Caki2 (cell line): ENCODE measurements at regions not wholly inside any gene's neighbourhood (a gene's known extent, or its start where the extent isn't known, plus 50 kb on each side); places are given as distances from the start of the nearest gene placed in this dataset.

Source experiments
- DNase-seq: peaks from one replicate; pipeline ENCODE4 v3.0.0-alpha.2; 2015; ENCODE audit warnings: low read depth
- in situ Hi-C: cut with HindIII; loops from 2 replicates; pipeline ENCODE4 v1.10.0; 2016; ENCODE audit warnings: low sequenced_read_pairs, low pct_unique_long_range_greater_than_20kb, mixed read lengths

GRCh38 chr14:29454026-29454693, 473.5 kb downstream of the PRKD1 start:
- no peak for DNase-seq
- in situ Hi-C loops = no loop called here

GRCh38 chr14:29458547-29458946, 469.1 kb downstream of the PRKD1 start:
- in situ Hi-C loops = no loop called here
- DNase-seq = no peak

GRCh38 chr14:29459531-29459930, 468.1 kb downstream of the PRKD1 start:
- in situ Hi-C loops = no loop called here
- no peak for DNase-seq

- in situ Hi-C loops = no loop called here
- DNase-seq = no peak
These were observed 467.6 kb downstream of the PRKD1 start for GRCh38 chr14:29459969-29460560.

- in situ Hi-C loops = no loop called here
- DNase-seq = no peak
These were observed 466.5 kb downstream of the PRKD1 start for GRCh38 chr14:29461101-29461500.

GRCh38 chr14:29461506-29461905, 466.1 kb downstream of the PRKD1 start:
- DNase-seq = no peak
- in situ Hi-C loops = no loop called here

- DNase-seq = peak; percentile 18
- in situ Hi-C loops = no loop called here
These were observed 465.3 kb downstream of the PRKD1 start for GRCh38 chr14:29462321-29462720.

GRCh38 chr14:29462772-29463171, 464.9 kb downstream of the PRKD1 start:
- in situ Hi-C loops = no loop called here
- DNase-seq = no peak

- in situ Hi-C loops = no loop called here
- DNase-seq = no peak
These were observed 463.8 kb downstream of the PRKD1 start for GRCh38 chr14:29463727-29464395.

GRCh38 chr14:29465095-29465494, 462.6 kb downstream of the PRKD1 start:
- in situ Hi-C loops = no loop called here
- no peak for DNase-seq

GRCh38 chr14:29475641-29476040, 452.0 kb downstream of the PRKD1 start:
- in situ Hi-C loops = no loop called here
- DNase-seq = no peak

- in situ Hi-C loops = no loop called here
- no peak for DNase-seq
These were observed 441.5 kb downstream of the PRKD1 start for GRCh38 chr14:29486132-29486531.

- in situ Hi-C loops = no loop called here
- DNase-seq = no peak
These were observed 437.7 kb downstream of the PRKD1 start for GRCh38 chr14:29489911-29490425.

GRCh38 chr14:29493849-29494248, 433.8 kb downstream of the PRKD1 start:
- no peak for DNase-seq
- in situ Hi-C loops = no loop called here

GRCh38 chr14:29494312-29494711, 433.3 kb downstream of the PRKD1 start:
- no peak for DNase-seq
- in situ Hi-C loops = no loop called here

- in situ Hi-C loops = no loop called here
- no peak for DNase-seq
These were observed 423.7 kb downstream of the PRKD1 start for GRCh38 chr14:29503903-29504302.

- in situ Hi-C loops = no loop called here
- no peak for DNase-seq
These were observed 409.3 kb downstream of the PRKD1 start for GRCh38 chr14:29518335-29518734.

- peak; percentile 4 for DNase-seq
These were observed 406.0 kb downstream of the PRKD1 start for GRCh38 chr14:29521526-29522137.

More at GRCh38 chr14:29521526-29522137, 406.0 kb downstream of the PRKD1 start:
- in situ Hi-C loops = no loop called here
